Right cardiac atrium (tissue), 5 donors: ENCODE measurements at regions not wholly inside any gene's neighbourhood (a gene's known extent, or its start where the extent isn't known, plus 50 kb on each side); places are given as distances from the start of the nearest gene placed in this dataset.
A peak's percentile ranks its signal among the peaks of the same experiment; 100 is the strongest.

Source experiments
- ATAC-seq, 2 donors: fragments of 200-7000 bp; cut with Tn5 transposase; one replicate each; pipeline versions ENCODE4 v1.8.0 to v1.9.1; 2020; ENCODE audit warnings: moderate library complexity in 2 of 2, mild to moderate bottlenecking in 1 of 2
- DNase-seq, 3 donors: peaks; one replicate each; pipeline ENCODE4 v3.0.0-alpha.2; 2020
- H3K27ac ChIP-seq: one replicate; pipeline ENCODE4 v1.5.1; 2013; ENCODE audit warnings: mild to moderate bottlenecking, low read length, control low read depth, moderate library complexity
- H3K27me3 ChIP-seq: one replicate; pipeline ENCODE4 v1.6.1; 2013; ENCODE audit not compliant: control insufficient read depth, insufficient read depth
- H3K4me1 ChIP-seq: one replicate; pipeline ENCODE4 v1.6.1; 2013; ENCODE audit warnings: low read length; ENCODE audit not compliant: control insufficient read depth, insufficient read depth
- H3K4me3 ChIP-seq: one replicate; pipeline ENCODE4 v1.5.1; 2013; ENCODE audit warnings: low read length, control low read depth
- H3K9me3 ChIP-seq: one replicate; pipeline ENCODE4 v1.6.1; 2013; ENCODE audit warnings: low read length; ENCODE audit not compliant: control insufficient read depth
- WGBS: extraction: QIAGEN DNeasy Blood & Tissue Kit; methylation state at CpG from one replicate; pipeline ENCODE4 v1.1.7; 2013; 5-methylcytosine and 5-hydroxymethylcytosine counted together
- intact Hi-C, 4 donors: fragments of 100-400 bp; cut with DNase I; formaldehyde crosslinking; loops; one replicate each; pipeline versions ENCODE4 v1.11.0 to v1.14.0; 2022 to 2023
- donor health status: healthy with polysubstance abuse.
- donor health status: DM: no; HTN: yes; CAD: no.
- donor health status: DM: no; HTN: no; CAD: no.
- donor health status: DM: no; HTN: yes; CAD: no; lungs with severe emphysema.
- donor health status: DM: yes; HTN: yes; CAD: no.

GRCh38 chr12:105423237-105423636 lies 92.7 kb downstream of the C12orf75 start:
- ATAC-seq (no peak), DNase-seq (no peak)
- H3K4me1 ChIP-seq = no peaks in the 10 kb centered on the region
- H3K4me3 ChIP-seq = no peak overlapping the region
- intact Hi-C loops = loop anchor here (5.0 to 10.0 kb wide), 7 partner anchors 282 to 802 kb away; partner anchors contain the start of gene NUAK1 (in 4 of the 4)
- H3K9me3 ChIP-seq = no peaks in the 10 kb centered on the region
- no peaks in the 10 kb centered on the region for H3K27me3 ChIP-seq
- no peak overlapping the region for H3K27ac ChIP-seq

- intact Hi-C loops = loop anchor here (5.0 to 10.0 kb wide), 7 partner anchors 281 to 801 kb away; partner anchors contain the start of gene NUAK1 (in 4 of the 4)
- H3K9me3 ChIP-seq = no peaks in the 10 kb centered on the region
- H3K27me3 ChIP-seq = no peaks in the 10 kb centered on the region
- ATAC-seq = no peak
- no peak overlapping the region for H3K27ac ChIP-seq
- no peak overlapping the region for H3K4me3 ChIP-seq
- WGBS = 91% methylated on average over 7 of the region's 7 CpGs
- no peaks in the 10 kb centered on the region for H3K4me1 ChIP-seq
- no peak for DNase-seq
These were observed 93.4 kb downstream of the C12orf75 start for GRCh38 chr12:105423921-105424320.

GRCh38 chr12:105425254-105426174 lies 95.0 kb downstream of the C12orf75 start:
- Histone ChIP-seq H3K27me3 (no peaks in the 10 kb centered on the region), H3K9me3 (no peaks in the 10 kb centered on the region), H3K4me1 (no peaks in the 10 kb centered on the region), H3K4me3 (no peak overlapping the region), H3K27ac (no peak overlapping the region)
- WGBS = 96% methylated on average over 7 of the region's 7 CpGs
- intact Hi-C loops = loop anchor here in 3 of 4 donors (10.0 kb wide), 5 partner anchors 279 to 799 kb away; partner anchors contain the start of gene NUAK1 (in 2 of the 3)
- ATAC-seq (no peak), DNase-seq (no peak)

- H3K27ac ChIP-seq = no peak overlapping the region
- no peak overlapping the region for H3K4me3 ChIP-seq
- no peaks in the 10 kb centered on the region for H3K4me1 ChIP-seq
- H3K9me3 ChIP-seq = no peaks in the 10 kb centered on the region
- no peaks in the 10 kb centered on the region for H3K27me3 ChIP-seq
- 97% methylated on average over 3 of the region's 3 CpGs for WGBS
- no peak for DNase-seq
- no peak for ATAC-seq
- intact Hi-C loops = loop anchor here in 3 of 4 donors (10.0 kb wide), 5 partner anchors 278 to 798 kb away; partner anchors contain the start of gene NUAK1 (in 2 of the 3)
These were observed 96.3 kb downstream of the C12orf75 start for GRCh38 chr12:105426766-105427165.

- H3K4me3 ChIP-seq = no peak overlapping the region
- DNase-seq = no peak
- H3K27me3 ChIP-seq = no peaks in the 10 kb centered on the region
- ATAC-seq = peak in 1 of 2 donors; percentile 37
- no peaks in the 10 kb centered on the region for H3K4me1 ChIP-seq
- H3K27ac ChIP-seq = no peak overlapping the region
- no peaks in the 10 kb centered on the region for H3K9me3 ChIP-seq
- intact Hi-C loops = loop anchor here in 3 of 4 donors (10.0 kb wide), 5 partner anchors 277 to 797 kb away; partner anchors contain the start of gene NUAK1 (in 2 of the 3)
These were observed 97.4 kb downstream of the C12orf75 start for GRCh38 chr12:105427883-105428282.

GRCh38 chr12:105428793-105429395 lies 98.4 kb downstream of the C12orf75 start:
- intact Hi-C loops = loop anchor here in 3 of 4 donors (10.0 kb wide), 5 partner anchors 276 to 796 kb away; partner anchors contain the start of gene NUAK1 (in 2 of the 3)
- 89% methylated on average over 1 of the region's 1 CpG for WGBS
- H3K9me3 ChIP-seq = no peaks in the 10 kb centered on the region
- no peaks in the 10 kb centered on the region for H3K4me1 ChIP-seq
- ATAC-seq (no peak), DNase-seq (no peak)
- no peaks in the 10 kb centered on the region for H3K27me3 ChIP-seq
- no peak overlapping the region for H3K4me3 ChIP-seq
- H3K27ac ChIP-seq = no peak overlapping the region

GRCh38 chr12:105429511-105429910 lies 99.0 kb downstream of the C12orf75 start:
- WGBS = 98% methylated on average over 1 of the region's 1 CpG
- Histone ChIP-seq H3K4me1 (peaks cover 2% of the 10 kb centered on the region), H3K9me3 (no peaks in the 10 kb centered on the region), H3K27ac (no peak overlapping the region), H3K4me3 (no peak overlapping the region), H3K27me3 (no peaks in the 10 kb centered on the region)
- DNase-seq = no peak
- ATAC-seq = no peak
- intact Hi-C loops = loop anchor here in 3 of 4 donors (10.0 kb wide), 5 partner anchors 275 to 795 kb away; partner anchors contain the start of gene NUAK1 (in 2 of the 3)

- no peaks in the 10 kb centered on the region for H3K9me3 ChIP-seq
- no peak overlapping the region for H3K4me3 ChIP-seq
- H3K4me1 ChIP-seq = peaks cover 2% of the 10 kb centered on the region
- 85% methylated on average over 2 of the region's 2 CpGs for WGBS
- no peak overlapping the region for H3K27ac ChIP-seq
- intact Hi-C loops = no loop called here
- no peaks in the 10 kb centered on the region for H3K27me3 ChIP-seq
- no peak for DNase-seq
- no peak for ATAC-seq
These were observed 101.1 kb downstream of the C12orf75 start for GRCh38 chr12:105431537-105432100.

- Histone ChIP-seq H3K27ac (no peak overlapping the region), H3K9me3 (no peaks in the 10 kb centered on the region), H3K4me1 (peaks cover 2% of the 10 kb centered on the region), H3K27me3 (no peaks in the 10 kb centered on the region), H3K4me3 (no peak overlapping the region)
- ATAC-seq (no peak), DNase-seq (no peak)
- intact Hi-C loops = no loop called here
These were observed 103.3 kb downstream of the C12orf75 start for GRCh38 chr12:105433804-105434203.

GRCh38 chr12:105436636-105437035 lies 106.1 kb downstream of the C12orf75 start:
- Histone ChIP-seq H3K27me3 (no peaks in the 10 kb centered on the region), H3K4me1 (peaks cover 2% of the 10 kb centered on the region), H3K4me3 (no peak overlapping the region), H3K27ac (no peak overlapping the region), H3K9me3 (no peaks in the 10 kb centered on the region)
- WGBS = 98% methylated on average over 1 of the region's 1 CpG
- intact Hi-C loops = no loop called here
- DNase-seq (no peak), ATAC-seq (no peak)
